ENCODE measurements at regions not wholly inside any gene's neighbourhood (a gene's known extent, or its start where the extent isn't known, plus 50 kb on each side); places are given as distances from the start of the nearest gene placed in this dataset.
A peak's percentile ranks its signal among the peaks of the same experiment; 100 is the strongest.
"Not testable (repeated sequence)": the region's sequence is repeated elsewhere in the genome, so short reads cannot be mapped to it uniquely, and the experiment has no call there.

DNA sequence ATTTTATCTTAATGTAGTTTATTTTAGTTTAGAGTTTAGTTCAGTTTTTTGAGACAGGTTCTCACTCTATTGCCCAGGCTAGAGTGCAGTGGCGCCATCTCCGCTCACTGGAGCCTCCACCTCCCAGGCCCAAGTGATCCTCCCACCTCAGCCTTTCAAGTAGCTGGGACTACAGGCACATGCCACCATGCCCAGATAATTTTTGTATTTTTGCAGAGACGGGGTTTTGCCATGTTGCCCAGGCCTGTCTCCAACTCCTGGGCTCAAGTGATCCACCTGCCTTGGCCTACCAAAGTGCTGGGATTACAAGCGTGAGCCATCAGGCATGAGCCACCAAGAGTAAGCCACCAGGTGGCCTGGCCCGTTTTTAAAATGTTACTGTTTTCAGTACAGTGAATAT lies 2058.4 kb downstream of the MRPL39 start:
- DNase-seq = not testable (repeated sequence)

DNA sequence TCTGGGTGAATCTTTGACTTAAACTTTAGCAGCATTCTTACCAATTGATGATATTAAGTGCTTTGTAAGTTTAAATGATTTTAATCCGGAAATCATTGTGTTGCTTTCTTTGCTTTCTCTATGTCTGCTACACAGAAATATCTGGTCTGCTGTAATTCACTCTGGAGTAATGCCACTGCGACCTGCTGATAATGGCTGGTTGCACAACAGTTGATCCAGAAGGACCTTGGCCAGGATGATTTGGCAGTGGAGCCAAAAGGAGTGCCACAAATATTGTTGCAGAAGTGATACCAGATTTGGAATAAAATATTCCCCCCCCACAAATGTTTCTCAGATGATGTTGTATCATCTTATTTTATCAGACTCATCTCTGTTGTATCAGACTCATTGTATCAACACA lies 2063.9 kb downstream of the MRPL39 start:
- DNase-seq = no peak

DNA sequence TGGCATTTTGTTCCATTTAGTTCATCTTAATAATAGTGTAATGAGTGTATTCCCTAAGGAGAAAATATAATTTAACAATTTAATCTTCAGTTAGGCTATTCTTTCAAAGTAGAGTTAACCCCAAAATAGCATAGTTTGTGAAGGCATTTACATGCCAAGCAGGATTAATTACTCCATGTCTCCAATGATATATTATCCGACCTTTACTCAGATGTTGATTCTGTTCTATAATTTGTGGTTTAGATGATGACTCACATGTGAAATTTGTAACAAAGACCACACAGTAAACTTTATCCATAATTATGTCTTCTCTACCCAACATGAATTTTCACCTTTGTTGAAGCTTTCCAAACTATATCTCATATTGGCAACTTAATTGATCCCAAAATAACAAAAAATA lies 2065.2 kb downstream of the MRPL39 start:
- DNase-seq = no peak

DNA sequence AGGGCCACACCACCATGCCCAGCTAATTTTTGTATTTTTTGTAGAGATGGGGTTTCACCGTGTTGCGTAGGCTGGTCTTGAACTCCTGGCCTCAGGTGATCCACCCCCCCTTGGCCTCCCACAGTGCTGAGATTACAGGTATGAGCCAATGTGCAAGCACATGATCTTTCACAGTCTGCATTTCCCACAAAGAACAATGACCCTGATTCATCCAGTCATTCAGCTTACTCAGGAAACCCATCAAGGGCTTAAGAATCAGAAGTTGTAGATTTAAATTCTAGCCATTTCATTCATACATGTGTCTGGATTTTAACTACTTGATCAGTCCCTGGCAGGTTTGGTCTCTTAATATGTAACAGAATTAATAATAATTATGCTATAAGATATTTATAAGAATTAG lies 2065.7 kb downstream of the MRPL39 start:
- DNase-seq = no peak

DNA sequence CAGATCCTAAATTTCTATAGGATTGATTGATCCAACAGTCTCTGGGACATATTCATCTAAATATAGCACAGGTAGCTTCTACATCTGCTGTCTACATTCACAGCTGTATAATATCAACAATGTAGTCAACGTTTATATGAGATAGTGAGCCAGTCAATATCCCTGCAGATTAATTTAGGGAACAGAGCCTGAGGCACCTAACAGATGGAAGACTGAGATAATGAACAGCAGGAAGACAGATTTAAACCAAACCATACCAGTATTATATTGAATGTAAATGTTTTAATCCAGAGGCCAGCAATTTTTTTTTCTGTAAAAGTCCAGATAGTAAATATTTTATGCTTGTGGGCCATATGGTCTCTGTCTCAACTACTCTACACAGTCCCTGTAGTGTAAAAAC lies 2072.4 kb downstream of the MRPL39 start:
- no peak for DNase-seq

GRCh38 chr21:23531444-23531843 lies 2075.8 kb downstream of the MRPL39 start:
- no peak for DNase-seq

DNA sequence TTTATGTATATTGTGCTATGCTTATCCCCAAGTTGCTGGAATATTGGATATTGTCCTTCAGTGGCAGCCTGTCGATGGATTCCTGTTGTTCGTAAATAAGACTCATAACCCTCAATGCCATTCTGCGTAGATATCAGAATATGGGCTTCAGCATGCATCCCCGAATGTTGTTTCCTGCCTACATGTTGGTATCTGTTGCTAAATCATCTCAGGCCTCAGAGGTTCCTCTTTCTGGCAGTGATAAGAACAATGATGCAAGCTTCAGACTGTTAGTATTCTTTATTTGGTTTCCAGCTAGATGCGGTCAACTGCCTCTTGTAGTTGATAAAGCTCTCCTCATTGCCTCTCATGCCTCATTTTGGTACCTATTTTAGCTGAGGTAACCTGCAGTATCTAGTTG lies 2082.6 kb downstream of the MRPL39 start:
- no peak for DNase-seq

GRCh38 chr21:23522751-23523150 lies 2084.5 kb downstream of the MRPL39 start:
- no peak for DNase-seq

DNA sequence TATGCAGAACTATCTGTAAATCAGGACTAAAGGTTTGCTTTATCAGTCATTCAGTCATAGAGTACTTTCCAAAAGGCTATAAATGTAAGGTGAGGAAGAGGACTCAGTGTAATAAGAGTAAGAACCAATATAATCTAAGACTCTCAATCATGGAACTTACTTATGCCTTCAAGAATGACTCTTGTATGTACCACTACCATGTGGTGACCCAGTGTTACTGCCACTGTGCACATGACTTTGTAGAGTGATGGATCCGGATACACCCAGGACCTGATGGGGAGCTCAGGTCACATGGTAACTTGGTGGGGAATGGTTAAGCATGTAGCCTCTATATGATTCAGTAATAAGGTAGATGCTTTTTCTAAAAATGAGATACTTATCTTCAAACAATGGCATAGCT lies 2099.8 kb downstream of the MRPL39 start:
- DNase-seq = no peak

- no peak for DNase-seq
These were observed 2110.6 kb downstream of the MRPL39 start for GRCh38 chr21:23496729-23497128.

- no peak for DNase-seq
These were observed 2119.0 kb downstream of the MRPL39 start for GRCh38 chr21:23488245-23488644.

GRCh38 chr21:23480591-23481270 lies 2126.6 kb downstream of the MRPL39 start:
- DNase-seq = no peak

- DNase-seq = no peak
These were observed 2128.9 kb downstream of the MRPL39 start for GRCh38 chr21:23478381-23478780.

DNA sequence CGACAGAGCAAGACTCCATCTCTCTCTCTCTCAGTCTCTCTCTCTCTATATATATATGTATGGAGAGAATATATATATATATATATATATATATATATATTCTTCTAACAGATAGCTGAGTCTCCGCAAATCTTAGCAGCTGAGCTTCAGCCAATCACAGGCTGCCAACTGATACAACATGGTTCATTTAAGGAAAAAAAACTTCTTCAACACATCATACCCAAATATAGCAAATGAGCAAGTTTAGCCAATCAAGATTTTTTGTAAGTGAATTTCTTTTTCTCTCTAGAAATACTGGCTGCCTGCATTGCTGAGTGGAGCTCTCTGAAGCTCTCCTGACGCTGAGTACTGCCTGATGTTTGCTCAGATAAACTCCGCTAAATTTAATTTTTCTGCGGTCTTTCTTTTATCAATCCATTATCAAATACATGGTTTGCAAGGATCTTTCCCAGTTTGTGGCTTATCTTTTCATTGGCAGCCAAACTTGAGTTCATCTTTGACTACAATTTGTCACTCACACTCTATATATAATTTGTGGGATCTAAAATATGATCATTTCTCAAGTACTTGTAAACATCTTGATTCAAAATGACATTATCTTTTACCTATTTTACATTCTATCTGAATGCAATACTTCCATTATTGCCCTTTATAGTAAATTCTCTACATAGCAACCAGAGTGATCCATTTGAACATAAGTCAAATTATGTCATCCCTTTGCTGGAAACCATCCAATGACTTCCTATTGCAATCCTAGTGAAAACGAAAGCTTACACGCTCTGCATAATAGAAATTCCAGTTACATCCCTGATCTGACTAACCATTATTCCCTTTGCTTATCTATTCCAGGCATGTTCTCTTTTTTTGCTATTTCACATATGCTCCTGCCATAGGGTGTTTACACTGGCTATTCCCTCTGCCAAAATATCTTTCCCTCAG lies 2131.7 kb downstream of the MRPL39 start:
- peak; percentile 18 for DNase-seq

GRCh38 chr21:23471877-23472276 lies 2135.4 kb downstream of the MRPL39 start:
- no peak for DNase-seq

- DNase-seq = no peak
These were observed 2143.9 kb downstream of the MRPL39 start for GRCh38 chr21:23463365-23463764.

- DNase-seq = no peak
These were observed 2151.6 kb downstream of the MRPL39 start for GRCh38 chr21:23455676-23456075.

GRCh38 chr21:23452384-23453083 lies 2154.7 kb downstream of the MRPL39 start:
- DNase-seq = no peak

DNA sequence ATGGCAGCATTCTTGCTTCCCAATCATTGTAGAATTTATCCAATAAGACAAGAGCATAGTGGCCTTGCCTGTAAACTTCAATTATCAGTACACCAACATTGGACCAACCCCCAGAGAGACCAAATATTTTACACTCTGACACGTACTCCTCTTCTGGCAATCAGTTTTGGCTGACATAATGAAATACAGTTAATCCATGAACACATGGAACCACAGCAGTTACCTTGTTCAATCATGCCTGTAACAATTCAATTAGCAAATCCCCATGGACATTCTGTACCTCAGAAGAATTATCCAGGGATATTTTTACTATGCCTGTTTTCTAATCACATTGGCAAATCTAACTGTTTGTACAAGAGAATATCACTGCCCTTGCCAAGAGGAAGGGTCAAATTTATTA lies 2162.0 kb downstream of the MRPL39 start:
- DNase-seq = no peak

DNA sequence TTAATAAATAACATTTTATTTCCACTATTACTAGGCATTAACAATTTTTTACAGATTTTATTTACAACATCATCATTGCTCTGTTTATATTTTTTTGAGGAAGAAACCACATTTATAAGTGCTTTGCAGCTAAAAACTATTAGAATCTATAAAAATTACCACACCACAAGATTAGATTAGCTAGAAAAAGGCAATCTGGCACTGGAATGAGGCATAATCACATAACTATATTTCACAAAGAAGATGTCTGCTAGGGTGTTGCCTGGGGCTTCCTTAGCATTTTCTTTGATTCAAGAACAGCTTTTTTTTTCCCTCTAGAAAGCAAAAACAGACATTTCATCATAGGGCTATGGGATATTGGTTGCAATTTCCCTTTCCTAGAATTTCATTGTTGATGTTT lies 2169.2 kb downstream of the MRPL39 start:
- no peak for DNase-seq

- no peak for DNase-seq
These were observed 2204.3 kb downstream of the MRPL39 start for GRCh38 chr21:23402929-23403520.

- DNase-seq = no peak
These were observed 2206.0 kb downstream of the MRPL39 start for GRCh38 chr21:23401278-23401677.

DNA sequence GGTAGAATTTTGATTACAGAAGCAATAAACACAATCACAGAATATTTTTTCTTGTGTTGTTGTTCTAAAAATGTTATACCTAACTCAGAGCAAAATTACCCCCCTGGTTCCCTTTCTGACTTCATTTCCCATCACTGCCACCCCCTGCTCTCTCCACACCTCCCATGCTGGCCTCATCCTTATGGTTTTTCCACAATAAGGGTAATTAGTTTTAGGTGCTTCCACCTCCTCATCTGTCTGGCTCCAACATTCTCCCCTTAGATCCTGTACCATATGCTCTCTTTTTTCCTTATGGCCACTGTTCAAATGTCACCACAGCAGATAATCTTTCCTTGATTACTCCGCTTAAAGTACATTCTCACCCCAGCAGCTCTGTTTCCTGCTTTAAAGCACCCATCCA lies 2208.6 kb downstream of the MRPL39 start:
- no peak for DNase-seq

Data from fibroblast of skin of abdomen (primary cell).